IMR-90 (cell line): ENCODE measurements at regions not wholly inside any gene's neighbourhood (a gene's known extent, or its start where the extent isn't known, plus 50 kb on each side); places are given as distances from the start of the nearest gene placed in this dataset.

Experiments used
- ATAC-seq: fragments of 200-7000 bp; cut with Tn5 transposase; 2 replicates; pipeline ENCODE4 v1.9.1; 2020; ENCODE audit warnings: low read depth, mild to moderate bottlenecking, moderate library complexity
- BruUV-seq: library from RNA; stranded (reverse); fragments of 400-500 nt; replicated peaks from 2 replicates; lab custom pipeline; 2021; lab: Mats Ljungman, UMichigan
- CTCF ChIA-PET: fragments of 300-600 bp; formaldehyde crosslinking; extraction: SDS; loops from one replicate; lab custom pipeline; 2021; ENCODE audit warnings: antibody characterized with exemption; lab: Yijun Ruan, JAX
- POLR2A ChIA-PET: fragments of 300-600 bp; sonication (Branson Sonifier 250); formaldehyde crosslinking; loops from one replicate; lab custom pipeline; 2022; ENCODE audit warnings: antibody characterized with exemption; ENCODE audit not compliant: unreplicated experiment; lab: Charles Lee
- DNase-seq: peaks from one replicate; pipeline ENCODE4 v3.0.0; 2013
- H2AFZ ChIP-seq: replicated peaks from 2 replicates; pipeline ENCODE3; 2013; ENCODE audit warnings: low read length, mild to moderate bottlenecking; ENCODE audit not compliant: poor library complexity
- H2AK5ac ChIP-seq: 2 replicates; pipeline ENCODE4 v1.6.1; 2013; ENCODE audit warnings: low read depth, low read length, inconsistent platforms
- H2AK9ac ChIP-seq: replicated peaks from 2 replicates; pipeline ENCODE3; 2013; ENCODE audit warnings: mild to moderate bottlenecking, low read depth, low read length, moderate library complexity; ENCODE audit not compliant: poor library complexity
- H2BK120ac ChIP-seq: 2 replicates; pipeline ENCODE4 v1.6.1; 2013; ENCODE audit warnings: low read depth, low read length, inconsistent platforms
- H2BK15ac ChIP-seq: 3 replicates; pipeline ENCODE4 v1.6.1; 2013; ENCODE audit warnings: low read depth, low read length, inconsistent platforms
- H2BK20ac ChIP-seq: 2 replicates; pipeline ENCODE4 v1.6.1; 2013; ENCODE audit warnings: low read depth, mild to moderate bottlenecking, inconsistent platforms, low read length, moderate library complexity
- H2BK5ac ChIP-seq: 2 replicates; pipeline ENCODE4 v1.6.1; 2013; ENCODE audit warnings: mild to moderate bottlenecking, low read depth, low read length, inconsistent platforms; ENCODE audit not compliant: poor library complexity, severe bottlenecking
- H3K14ac ChIP-seq: replicated peaks from 2 replicates; pipeline ENCODE4 v1.6.1; 2013; ENCODE audit warnings: low read depth, low read length, inconsistent platforms
- H3K18ac ChIP-seq: 2 replicates; pipeline ENCODE4 v1.6.1; 2013; ENCODE audit warnings: low read depth, low read length, control low read depth
- H3K23ac ChIP-seq: 2 replicates; pipeline ENCODE4 v1.6.1; 2013; ENCODE audit warnings: low read depth, low read length, inconsistent platforms
- H3K27ac ChIP-seq: 2 replicates; pipeline ENCODE4 v1.5.1; 2013; ENCODE audit warnings: mild to moderate bottlenecking, control low read depth, low read length; ENCODE audit not compliant: insufficient read depth
- H3K27me3 ChIP-seq: 2 replicates; pipeline ENCODE4 v1.6.1; 2013; ENCODE audit warnings: low read length; ENCODE audit not compliant: control insufficient read depth, insufficient read depth
- H3K36me3 ChIP-seq: 2 replicates; pipeline ENCODE4 v1.6.1; 2013; ENCODE audit warnings: low read length, mixed read lengths; ENCODE audit not compliant: control insufficient read depth, insufficient read depth
- H3K4ac ChIP-seq: 2 replicates; pipeline ENCODE4 v1.6.1; 2013; ENCODE audit warnings: low read depth, low read length, inconsistent platforms
- H3K4me1 ChIP-seq: 2 replicates; pipeline ENCODE4 v1.6.1; 2013; ENCODE audit warnings: low read length, mixed read lengths; ENCODE audit not compliant: control insufficient read depth, insufficient read depth
- H3K4me2 ChIP-seq: 2 replicates; pipeline ENCODE4 v1.6.1; 2013; ENCODE audit warnings: low read depth, mild to moderate bottlenecking, control low read depth, low read length, moderate library complexity
- H3K4me3 ChIP-seq: 2 replicates; pipeline ENCODE4 v1.5.1; 2013; ENCODE audit warnings: low read depth, mild to moderate bottlenecking, control low read depth, low read length, moderate library complexity; ENCODE audit not compliant: insufficient read depth
- H3K56ac ChIP-seq: 2 replicates; pipeline ENCODE4 v1.6.1; 2013; ENCODE audit warnings: low read length, inconsistent platforms; ENCODE audit not compliant: insufficient read depth; ENCODE audit errors: extremely low read depth
- H3K79me1 ChIP-seq, 2 experiments: 2 replicates each; pipeline ENCODE4 v1.6.1; 2013; ENCODE audit warnings: low read length in 2 of 2, inconsistent platforms in 1 of 2, low read depth in 1 of 2
- H3K9ac ChIP-seq: 2 replicates; pipeline ENCODE4 v1.6.1; 2013; ENCODE audit warnings: low read depth, low read length, control low read depth
- H3K9me1 ChIP-seq: 2 replicates; pipeline ENCODE4 v1.6.1; 2013; ENCODE audit warnings: low read length, inconsistent platforms; ENCODE audit not compliant: insufficient read depth
- H3K9me3 ChIP-seq: 2 replicates; pipeline ENCODE4 v1.6.1; 2013; ENCODE audit warnings: low read length; ENCODE audit not compliant: control insufficient read depth, insufficient read depth
- H4K20me1 ChIP-seq: 2 replicates; pipeline ENCODE4 v1.6.1; 2013; ENCODE audit warnings: low read length, inconsistent platforms; ENCODE audit not compliant: insufficient read depth
- H4K5ac ChIP-seq: 2 replicates; pipeline ENCODE4 v1.6.1; 2013; ENCODE audit warnings: mild to moderate bottlenecking, low read depth, low read length, control low read depth
- H4K8ac ChIP-seq, 2 experiments: 2 replicates each; pipeline ENCODE4 v1.6.1; 2013; ENCODE audit warnings: low read depth in 2 of 2, low read length in 2 of 2, control low read depth in 1 of 2, inconsistent platforms in 1 of 2
- H4K91ac ChIP-seq: 2 replicates; pipeline ENCODE4 v1.6.1; 2013; ENCODE audit warnings: low read depth, low read length, inconsistent platforms; ENCODE audit not compliant: insufficient read depth
- CTCF ChIP-seq: conservative IDR thresholded peaks from 2 replicates; pipeline ENCODE4 v1.5.1; 2012; ENCODE audit warnings: mild to moderate bottlenecking, low read depth, low read length, improper control_type of control experiment
- FOS ChIP-seq: fragments of 150-350 bp; IDR thresholded peaks from 2 replicates; pipeline ENCODE4 v1.6.1; 2016; ENCODE audit warnings: low read depth, low read length
- MAFK ChIP-seq: IDR thresholded peaks from 2 replicates; pipeline ENCODE4 v1.6.1; 2012; ENCODE audit warnings: low read depth, low read length, improper control_type of control experiment
- MAZ ChIP-seq: IDR thresholded peaks from 2 replicates; pipeline ENCODE4 v1.6.1; 2012; ENCODE audit warnings: low read depth, mild to moderate bottlenecking, low read length, improper control_type of control experiment, moderate library complexity, borderline replicate concordance
- NFE2L2 ChIP-seq: fragments of 150-350 bp; IDR thresholded peaks from 2 replicates; pipeline ENCODE4 v1.6.1; 2016; ENCODE audit warnings: low read depth, mild to moderate bottlenecking, low read length
- POLR2A ChIP-seq: IDR thresholded peaks from 2 replicates; pipeline ENCODE4 v1.6.1; 2012; ENCODE audit warnings: mild to moderate bottlenecking, low read depth, low read length
- RAD21 ChIP-seq: IDR thresholded peaks from 2 replicates; pipeline ENCODE4 v1.6.1; 2012; ENCODE audit warnings: low read length, improper control_type of control experiment
- RFX5 ChIP-seq: IDR thresholded peaks from 2 replicates; pipeline ENCODE4 v1.8.0; 2012; ENCODE audit warnings: low read depth, mild to moderate bottlenecking, low read length, moderate library complexity
- WGBS, 2 experiments: methylation state at CpG; one replicate each; pipeline versions ENCODE4 v1.1.5 to v1.1.7; 2013; ENCODE audit warnings: missing lambda C conversion rate in 2 of 2; ENCODE audit not compliant: insufficient read length in 1 of 2; ENCODE audit errors: extremely low coverage in 2 of 2; 5-methylcytosine and 5-hydroxymethylcytosine counted together
- dilution Hi-C: fragments of 300-500 bp; cut with HindIII; formaldehyde crosslinking; loops from one replicate; pipeline ENCODE4 v1.14.3; 2018; ENCODE audit warnings: low sequenced_read_pairs; ENCODE audit not compliant: unreplicated experiment
- in situ Hi-C: fragments of 300-500 bp; cut with MboI; formaldehyde crosslinking; loops from 3 replicates; pipeline ENCODE4 v1.14.3; 2019; ENCODE audit warnings: low sequenced_read_pairs, inconsistent platforms, mixed read lengths
- intact Hi-C: fragments of 100-400 bp; cut with micrococcal nuclease; formaldehyde crosslinking; loops from 2 replicates; pipeline ENCODE4 v1.10.0; 2022

- Histone ChIP-seq H3K4me2 (no peak overlapping the region), H3K27ac (no peak overlapping the region), H3K56ac (no peak overlapping the region), H3K4me1 (no peaks in the 10 kb centered on the region), H3K36me3 (no peaks in the 10 kb centered on the region), H3K27me3 (no peaks in the 10 kb centered on the region), H2BK15ac (no peak overlapping the region), H2BK5ac (no peak overlapping the region), H3K18ac (no peak overlapping the region), H3K23ac (no peak overlapping the region), H4K5ac (no peak overlapping the region), H4K8ac (no peak overlapping the region), H3K14ac (no peak overlapping the region), H3K9me1 (no peaks in the 10 kb centered on the region), H4K20me1 (no peaks in the 10 kb centered on the region), H2AK5ac (no peak overlapping the region), H3K4ac (no peak overlapping the region), H2BK20ac (no peak overlapping the region), H3K79me1 (no peaks in the 10 kb centered on the region), H2AK9ac (no peak overlapping the region), H2BK120ac (no peak overlapping the region), H3K9ac (no peak overlapping the region), H4K91ac (no peak overlapping the region), H3K4me3 (no peak overlapping the region), H2AFZ (no peak overlapping the region), H3K9me3 (no peaks in the 10 kb centered on the region)
- no TSS peak for BruUV-seq
- intact Hi-C loops: loop anchor here (10.0 kb wide), 1 partner anchor 107 kb away; no protein-coding TSS in a partner anchor
- WGBS, 2 experiments: no CpG with 5 or more reads among the region's 4 CpGs
- POLR2A ChIA-PET: no interaction called here
- CTCF ChIA-PET: no interaction called here
- dilution Hi-C loops: no loop called here
- TF ChIP-seq FOS: no peak
- no peak for TF ChIP-seq RFX5
- TF ChIP-seq NFE2L2: no peak
- TF ChIP-seq MAZ: no peak
- no peak for TF ChIP-seq RAD21
- TF ChIP-seq CTCF: no peak
- no peak for TF ChIP-seq MAFK
- TF ChIP-seq POLR2A: no peak
- in situ Hi-C loops: no loop called here
- ATAC-seq: no peak
- DNase-seq: no peak
Measured at GRCh38 chr13:59172076-59172475, 991.7 kb downstream of the DIAPH3 start.
